ENCODE measurements at regions not wholly inside any gene's neighbourhood (a gene's known extent, or its start where the extent isn't known, plus 50 kb on each side); places are given as distances from the start of the nearest gene placed in this dataset.

DNA sequence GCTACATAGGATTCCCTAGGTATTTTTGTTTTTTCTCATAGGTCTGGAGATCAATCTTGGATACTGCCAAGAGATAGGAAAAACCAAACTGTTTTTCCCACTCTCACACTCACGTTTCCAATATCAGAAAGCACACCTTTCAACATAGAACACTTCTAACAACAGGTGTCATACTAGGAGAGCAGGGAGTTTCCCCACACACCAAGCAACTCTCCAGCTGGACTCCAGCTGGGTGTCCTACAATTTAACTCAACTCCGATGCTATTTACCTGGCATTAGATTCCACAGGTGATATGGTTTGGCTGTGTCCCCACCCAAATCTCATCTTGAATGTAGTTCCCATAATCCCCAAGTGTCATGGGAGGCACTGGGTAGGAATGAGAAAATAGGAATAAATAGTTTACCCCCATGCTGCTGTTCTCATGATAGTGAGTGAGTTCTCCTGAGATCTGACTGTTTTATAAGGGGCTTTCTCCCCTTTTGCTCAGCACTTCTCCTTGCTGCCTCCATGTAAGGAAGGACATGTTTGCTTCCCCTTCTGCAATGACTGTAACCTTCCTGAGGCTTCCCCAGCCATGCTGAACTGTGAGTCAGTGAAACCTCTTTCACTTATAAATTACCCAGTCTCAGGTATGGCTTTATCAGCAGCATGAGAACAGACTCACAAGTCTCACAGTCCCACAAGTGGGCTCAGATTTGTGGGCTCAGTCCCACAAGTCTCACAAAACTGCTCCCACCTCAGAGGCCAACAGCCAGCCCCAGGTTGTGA, 354.5 kb upstream of the THBS1 start:
- no peak for TF ChIP-seq CTCF (IDR thresholded peaks at IDR 0.05)

- TF ChIP-seq CTCF (IDR thresholded peaks at IDR 0.05) = no peak
Measured at GRCh38 chr15:39227001-39227400, 353.9 kb upstream of the THBS1 start.

- no peak for TF ChIP-seq CTCF (IDR thresholded peaks at IDR 0.05)
Measured at GRCh38 chr15:39228889-39229288, 352.0 kb upstream of the THBS1 start.

- TF ChIP-seq CTCF (IDR thresholded peaks at IDR 0.05) = no peak
Measured at GRCh38 chr15:39230205-39230907, 350.5 kb upstream of the THBS1 start.

DNA sequence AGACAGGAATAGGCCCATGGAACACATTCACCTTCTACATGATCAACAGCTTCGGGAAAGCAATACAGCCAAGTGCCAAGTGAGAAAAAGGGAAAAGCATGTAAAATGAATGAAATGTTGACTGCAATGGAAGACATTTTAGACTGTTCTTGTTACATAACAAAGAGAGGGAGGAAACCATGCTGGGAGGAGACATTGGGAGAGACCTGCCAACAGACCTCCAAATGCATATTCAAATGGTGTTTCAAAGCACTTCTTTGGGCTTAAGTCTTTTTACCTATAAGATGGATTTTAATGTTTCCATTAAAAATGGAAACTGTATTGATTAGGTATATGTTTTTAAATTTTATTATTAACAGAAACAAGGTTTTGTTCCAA, 350.0 kb upstream of the THBS1 start:
- TF ChIP-seq CTCF (IDR thresholded peaks at IDR 0.05) = no peak

- no peak for TF ChIP-seq CTCF (IDR thresholded peaks at IDR 0.05)
Measured at GRCh38 chr15:39232512-39232911, 348.4 kb upstream of the THBS1 start.

DNA sequence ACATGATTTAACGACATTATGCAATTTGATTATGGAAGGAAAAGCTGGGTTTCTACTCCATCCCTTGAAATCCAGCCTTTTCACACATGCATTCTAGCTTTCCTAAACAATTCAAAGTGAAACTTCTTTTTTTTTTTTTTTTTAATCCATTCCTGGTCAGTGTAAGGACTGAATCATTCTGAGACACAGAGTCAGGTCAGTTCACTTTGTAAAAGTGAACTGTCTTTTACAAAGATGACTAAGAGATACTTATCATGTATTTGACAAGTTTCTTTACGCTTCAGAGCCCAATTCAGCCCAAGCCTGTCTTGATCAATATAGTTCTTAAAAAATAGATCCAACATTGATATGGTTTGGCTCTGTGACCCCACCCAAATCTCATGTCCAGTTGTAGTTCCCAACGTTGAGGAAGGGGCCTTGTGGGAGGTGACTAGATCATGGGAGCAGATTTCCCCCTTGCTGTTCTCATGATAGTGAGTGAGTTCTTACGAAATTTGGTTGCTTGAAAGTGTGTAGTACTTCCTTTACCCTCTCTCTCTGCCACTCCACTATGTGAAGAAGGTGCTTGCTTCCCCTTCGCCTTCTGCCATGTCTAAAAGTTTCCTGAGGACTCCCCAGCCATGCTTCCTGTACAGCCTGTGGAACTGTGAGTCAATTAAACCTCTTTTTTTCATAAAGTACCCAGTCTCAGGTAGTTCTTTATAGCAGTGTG, 345.6 kb upstream of the THBS1 start:
- TF ChIP-seq CTCF (IDR thresholded peaks at IDR 0.05) = no peak

Data from LNCAP (cell line).